ENCODE measurements at regions not wholly inside any gene's neighbourhood (a gene's known extent, or its start where the extent isn't known, plus 50 kb on each side); places are given as distances from the start of the nearest gene placed in this dataset.

DNA sequence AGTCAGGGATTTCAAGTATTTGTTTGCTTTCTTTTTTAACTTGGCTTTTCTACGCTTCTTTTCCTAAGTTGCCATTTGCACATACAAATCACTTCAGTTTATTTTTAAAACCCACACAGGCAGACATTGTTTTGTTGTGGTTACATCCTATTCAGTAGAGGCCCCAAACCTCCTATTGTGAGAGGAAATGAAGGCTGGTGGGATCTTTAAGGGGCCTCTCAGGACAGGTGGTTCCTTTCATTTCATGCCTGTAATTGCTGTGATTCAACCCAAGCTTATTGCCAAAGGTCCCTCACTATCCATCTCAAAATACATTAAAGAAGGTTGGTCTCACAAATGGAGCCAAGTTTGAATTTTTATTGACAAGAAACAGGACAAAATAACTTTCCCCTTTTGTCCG, 257.1 kb downstream of the ADAMTS20 start:
- DNase-seq (ENCODE audit: low spot score), result no peak

DNA sequence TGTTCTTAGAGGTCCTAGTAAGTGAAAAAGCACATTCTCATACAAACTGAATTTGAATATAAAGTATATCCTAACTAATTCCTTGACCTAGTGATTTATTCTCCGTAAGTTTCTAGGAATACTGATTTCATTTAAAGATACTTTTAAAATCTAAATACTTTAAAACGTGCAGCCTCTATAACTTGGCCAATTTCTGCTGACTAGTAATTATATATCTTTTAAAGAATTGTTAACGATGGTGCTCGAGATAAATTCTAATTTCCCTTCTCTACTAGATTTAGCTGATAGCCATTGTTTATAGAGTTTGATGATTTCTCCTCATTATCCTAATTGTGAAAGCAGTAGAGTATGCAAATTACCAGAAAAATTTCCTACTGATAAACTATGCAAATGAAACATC, 257.9 kb downstream of the ADAMTS20 start:
- no peak for DNase-seq (ENCODE audit: low spot score)

DNA sequence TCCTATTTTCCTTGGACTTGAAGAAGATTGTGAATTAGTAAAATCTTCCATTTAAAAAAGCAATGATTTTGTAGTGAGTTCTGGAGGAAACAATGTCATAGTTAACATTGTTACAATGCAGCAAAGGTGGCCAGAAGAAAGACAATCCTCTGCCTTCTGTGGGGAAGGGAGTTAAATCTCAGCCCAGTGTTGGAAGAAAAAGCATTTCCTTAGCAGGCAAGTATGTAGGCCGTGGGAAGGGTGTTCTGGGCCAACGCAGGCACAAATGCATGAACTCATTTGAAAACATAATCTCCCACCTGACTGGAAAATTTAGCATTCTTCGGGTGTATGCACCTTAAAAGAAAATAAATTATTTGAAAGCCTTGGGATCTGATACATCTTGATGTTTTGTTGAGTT, 258.6 kb downstream of the ADAMTS20 start:
- DNase-seq (ENCODE audit: low spot score), result no peak

DNA sequence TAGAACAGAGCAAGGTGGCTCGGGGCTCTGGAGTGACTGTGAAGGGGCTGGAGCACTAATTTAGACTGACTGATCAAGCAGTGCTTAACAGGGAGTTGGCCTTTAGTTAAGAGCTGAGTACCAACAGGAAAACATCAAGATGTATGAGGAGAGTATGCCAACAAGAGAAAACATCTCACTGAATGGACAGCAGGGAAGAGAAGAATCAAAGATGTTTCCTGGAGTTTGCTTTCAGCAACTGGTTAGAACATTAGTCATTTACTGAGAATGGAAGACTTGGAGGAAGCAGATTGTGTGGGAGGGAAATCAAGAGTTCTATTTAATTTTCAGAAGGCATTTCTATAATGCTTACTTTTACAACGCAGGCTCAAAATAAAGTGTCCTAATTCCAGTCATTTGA, 259.3 kb downstream of the ADAMTS20 start:
- DNase-seq (ENCODE audit: low spot score), result no peak

DNA sequence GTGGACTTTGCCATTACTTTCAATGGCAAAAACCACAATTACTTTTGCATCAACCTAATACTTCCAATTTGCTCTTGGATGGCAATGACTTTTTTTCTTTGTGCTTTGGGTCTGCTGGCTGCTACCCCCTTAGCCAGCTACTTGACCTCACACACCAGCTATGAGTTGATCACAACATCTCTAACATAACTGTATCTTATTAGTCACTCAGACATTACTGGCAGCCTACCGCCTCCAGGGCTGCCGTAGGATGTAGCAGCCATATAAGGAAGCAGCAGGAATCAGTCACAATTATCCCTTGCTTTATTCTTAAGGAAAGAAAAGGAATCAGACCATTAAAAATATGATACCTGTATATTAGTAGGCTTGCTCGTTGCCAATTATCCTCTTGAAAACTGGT, 260.5 kb downstream of the ADAMTS20 start:
- no peak for DNase-seq (ENCODE audit: low spot score)

DNA sequence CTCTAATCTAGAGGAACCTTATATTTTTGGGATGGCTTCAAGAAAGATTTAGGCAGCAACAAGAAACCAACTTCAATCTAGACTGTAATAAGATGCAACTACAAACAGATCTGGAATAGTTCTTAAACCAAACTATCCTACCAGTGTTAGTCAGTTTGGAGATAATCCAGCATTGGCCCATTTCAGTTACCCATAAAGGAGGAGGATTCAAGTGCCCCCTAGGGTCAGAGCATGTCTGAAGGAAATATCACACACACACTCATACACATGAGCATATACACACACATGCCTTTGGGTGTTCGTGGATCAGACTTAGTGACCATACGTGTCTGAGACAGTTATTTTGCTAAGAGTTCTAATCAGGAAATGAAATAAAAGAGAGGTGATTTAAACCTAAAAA, 261.2 kb downstream of the ADAMTS20 start:
- no peak for DNase-seq (ENCODE audit: low spot score)

DNA sequence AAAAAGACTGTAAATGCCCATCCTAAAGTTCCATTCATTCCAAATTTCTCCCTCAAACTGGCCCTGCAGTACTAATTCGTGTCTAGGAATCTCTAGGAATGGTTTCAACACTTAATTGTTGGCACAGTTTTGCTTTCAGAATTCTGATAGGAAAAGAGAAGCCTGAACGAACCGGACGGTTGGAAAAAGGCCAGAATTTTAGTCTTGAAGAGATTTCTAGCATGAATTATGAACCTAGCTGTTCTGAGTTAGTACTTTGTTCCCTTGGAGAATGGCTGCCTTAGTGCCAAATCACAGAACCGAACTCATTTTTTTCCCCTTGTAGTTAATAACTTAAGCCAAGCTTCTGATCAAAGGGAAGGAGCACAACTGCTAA, 262.6 kb downstream of the ADAMTS20 start:
- DNase-seq (ENCODE audit: low spot score), result no peak

DNA sequence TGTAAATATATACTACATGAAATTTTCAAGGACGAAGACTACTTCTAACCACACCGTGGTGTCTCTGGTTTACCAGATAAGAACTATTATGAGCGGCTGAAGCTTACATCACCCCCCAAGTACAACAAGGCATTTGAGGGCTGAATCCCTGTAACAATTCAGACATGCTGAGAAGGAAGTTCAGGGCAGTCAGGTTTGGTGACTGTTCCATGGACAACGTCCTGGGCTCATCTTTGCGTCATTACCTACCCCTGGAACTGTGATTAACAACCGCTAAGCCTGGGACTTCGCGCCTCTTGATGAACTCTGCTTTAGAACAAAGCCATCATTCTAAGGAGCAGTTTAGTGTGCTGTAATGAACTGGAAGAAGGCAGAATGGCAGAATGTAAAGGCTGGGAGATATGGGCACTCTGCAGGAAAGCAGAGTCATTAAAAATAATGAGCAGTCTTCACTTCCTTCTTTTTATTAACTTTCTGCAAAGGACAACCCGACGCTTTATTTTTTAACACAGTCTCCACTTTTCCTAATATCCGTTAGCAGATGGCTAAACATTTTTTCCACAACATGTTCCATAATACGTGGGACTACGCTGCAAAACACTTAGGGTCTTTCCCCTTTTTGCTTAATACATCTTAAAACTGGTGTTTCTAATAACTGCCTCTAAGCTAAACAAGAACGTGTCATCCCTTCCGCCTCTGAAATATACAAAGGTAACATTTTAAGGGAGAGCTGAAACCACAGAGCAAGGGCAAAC, 263.2 kb downstream of the ADAMTS20 start:
- DNase-seq (ENCODE audit: low spot score), result no peak

DNA sequence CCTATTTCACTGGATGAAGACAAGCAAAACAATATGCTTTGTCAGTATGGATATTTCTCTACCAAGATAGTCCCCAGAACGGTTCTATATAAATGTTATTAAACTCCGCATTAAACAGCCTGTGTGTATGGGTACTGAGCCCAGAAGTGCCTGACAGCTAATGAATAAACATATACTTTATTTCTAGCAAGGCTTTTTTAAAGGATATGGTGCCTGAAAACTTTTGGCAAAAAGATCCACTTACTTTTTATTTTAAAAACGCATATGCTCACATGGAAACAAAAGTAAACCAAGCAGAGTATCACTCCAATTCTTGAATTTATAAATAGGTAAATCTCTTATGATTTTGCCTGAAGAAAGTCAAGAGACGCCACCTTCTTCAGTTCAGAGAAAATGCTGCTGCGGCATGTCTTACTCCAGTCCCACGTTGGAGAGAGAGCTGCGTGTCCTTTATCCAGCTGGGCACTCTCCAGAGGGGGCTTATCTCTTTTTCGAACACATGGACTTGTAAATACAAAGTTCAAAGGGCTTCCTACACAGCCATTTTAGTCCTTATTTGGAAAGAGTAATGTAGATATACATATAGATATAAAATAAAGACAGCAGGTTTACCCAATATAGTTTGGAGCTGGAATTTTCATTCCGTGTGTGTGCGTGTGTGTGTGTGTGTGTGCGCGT, 264.2 kb downstream of the ADAMTS20 start:
- no peak for DNase-seq (ENCODE audit: low spot score)

DNA sequence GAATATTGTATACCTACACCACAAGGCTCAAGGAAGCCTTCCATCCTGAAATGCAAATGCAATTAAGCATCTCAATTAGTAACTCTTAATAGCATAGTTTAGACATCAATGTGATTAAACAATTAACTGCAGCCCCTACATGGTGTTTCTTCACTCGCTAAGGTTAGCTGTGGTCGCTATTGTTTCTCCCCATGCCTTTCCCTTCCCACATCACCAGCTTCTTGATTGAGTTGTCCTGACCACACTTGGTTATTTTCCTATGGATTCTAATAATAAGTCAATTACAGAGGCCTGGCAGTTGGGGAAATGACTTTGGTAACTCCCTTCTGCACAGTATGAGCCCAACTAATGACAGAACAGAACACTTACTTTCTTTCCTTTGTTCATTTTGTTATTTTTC, 265.0 kb downstream of the ADAMTS20 start:
- no peak for DNase-seq (ENCODE audit: low spot score)

DNA sequence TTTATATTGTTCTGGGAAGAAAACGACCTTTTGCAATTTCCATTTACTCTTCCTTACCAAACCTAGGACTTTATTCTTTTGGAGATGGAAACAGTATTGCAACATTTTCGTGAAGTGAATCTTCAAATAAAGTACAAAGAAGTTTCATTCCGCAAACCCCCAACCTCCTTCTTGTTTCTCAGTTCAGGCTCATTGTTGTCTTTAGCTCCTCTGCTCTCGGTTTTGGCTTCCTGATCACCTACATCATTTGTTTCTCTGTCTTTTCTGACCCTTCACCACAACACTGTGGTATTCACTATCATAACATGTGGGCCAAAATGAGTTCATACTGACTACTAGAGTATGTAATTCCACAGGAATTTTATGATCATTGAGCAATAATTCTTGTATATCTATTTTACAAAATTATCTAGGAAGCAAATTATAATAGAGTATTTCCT, 266.8 kb downstream of the ADAMTS20 start:
- no peak for DNase-seq (ENCODE audit: low spot score)

DNA sequence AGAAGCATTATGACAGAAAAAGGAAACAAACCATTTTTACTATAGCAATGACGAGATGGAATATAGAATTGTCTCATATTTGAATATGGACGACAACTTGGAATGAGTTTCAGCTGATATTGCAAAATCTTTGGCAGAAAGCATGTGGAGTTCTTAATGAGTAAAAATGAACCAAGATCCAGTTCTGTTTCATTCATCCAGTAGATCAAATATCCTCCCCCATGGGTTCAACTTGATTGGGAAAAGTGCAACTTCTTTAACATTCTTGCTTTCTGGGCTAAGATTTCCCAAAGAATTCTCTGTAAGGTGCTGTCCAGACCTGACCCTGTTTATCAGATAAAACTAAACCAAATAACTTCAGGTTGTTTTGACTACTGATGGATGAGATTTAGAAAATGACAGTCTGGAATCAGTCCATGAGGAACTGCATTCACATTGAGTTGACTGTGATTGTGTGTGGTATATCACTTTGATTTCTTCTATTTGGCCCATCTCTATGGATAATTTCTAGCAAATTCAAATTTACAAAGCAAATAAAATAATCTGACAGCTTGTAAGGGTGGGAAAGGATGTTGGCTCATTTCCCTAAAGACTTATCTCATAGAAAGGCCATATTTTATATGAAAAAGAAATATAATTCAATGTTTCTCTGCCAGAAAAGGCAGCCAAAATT, 267.4 kb downstream of the ADAMTS20 start:
- DNase-seq (ENCODE audit: low spot score), result no peak

DNA sequence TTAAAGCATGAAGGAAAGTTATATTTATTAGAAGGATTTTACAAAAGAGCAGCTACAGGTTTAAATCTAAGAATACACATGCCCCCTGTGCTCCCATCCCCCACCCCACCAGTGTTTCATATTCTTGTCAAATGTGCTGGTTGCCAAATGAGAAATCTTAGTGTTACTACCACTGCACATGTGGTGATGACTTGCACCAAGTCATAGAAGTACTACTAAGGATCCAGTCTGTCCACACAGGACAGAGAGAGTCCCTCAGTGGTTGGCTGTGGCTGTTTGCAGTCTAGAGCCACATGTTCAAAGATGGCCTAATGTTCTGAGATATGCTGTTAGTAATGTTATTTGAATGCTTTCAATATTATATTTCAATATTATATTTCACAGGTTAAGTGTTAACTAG, 268.8 kb downstream of the ADAMTS20 start:
- no peak for DNase-seq (ENCODE audit: low spot score)

DNA sequence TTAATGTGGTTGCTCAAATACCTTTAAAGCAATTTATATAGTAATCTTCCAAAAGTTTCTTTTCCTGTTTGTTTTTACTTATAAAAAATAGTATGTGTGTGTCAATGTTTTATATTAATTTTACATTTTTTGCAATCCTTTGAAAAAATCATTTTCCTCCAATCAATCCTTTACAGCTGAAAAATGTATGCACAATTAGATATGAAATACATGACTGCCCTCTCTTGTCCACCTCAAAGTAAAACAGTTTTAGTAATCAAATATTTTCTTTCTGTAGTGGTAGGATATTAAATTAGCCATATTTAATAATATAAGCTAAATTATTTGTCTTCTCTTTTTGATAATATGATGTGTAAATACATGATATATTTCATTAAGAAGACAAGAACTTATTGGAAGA, 269.9 kb downstream of the ADAMTS20 start:
- no peak for DNase-seq (ENCODE audit: low spot score)

DNA sequence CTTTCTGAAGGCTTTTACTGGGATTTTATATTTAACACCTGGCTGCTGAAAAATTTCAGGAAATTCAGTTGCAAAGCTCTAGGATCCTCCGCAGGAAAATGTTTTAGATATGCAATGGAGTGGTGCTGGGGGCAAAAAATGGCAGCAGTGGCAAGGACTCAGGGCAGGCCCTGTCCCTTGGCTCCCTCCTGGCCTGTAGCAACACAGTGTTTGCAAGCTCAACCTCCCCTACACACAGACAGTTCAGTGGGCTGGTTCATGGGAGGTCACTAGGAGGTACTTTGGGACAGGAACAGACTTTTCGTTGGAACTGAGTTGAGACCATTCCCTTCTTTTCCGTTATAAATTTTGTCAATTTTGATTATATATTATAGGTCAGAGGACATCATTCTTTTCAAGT, 270.4 kb downstream of the ADAMTS20 start:
- DNase-seq (ENCODE audit: low spot score), result no peak

DNA sequence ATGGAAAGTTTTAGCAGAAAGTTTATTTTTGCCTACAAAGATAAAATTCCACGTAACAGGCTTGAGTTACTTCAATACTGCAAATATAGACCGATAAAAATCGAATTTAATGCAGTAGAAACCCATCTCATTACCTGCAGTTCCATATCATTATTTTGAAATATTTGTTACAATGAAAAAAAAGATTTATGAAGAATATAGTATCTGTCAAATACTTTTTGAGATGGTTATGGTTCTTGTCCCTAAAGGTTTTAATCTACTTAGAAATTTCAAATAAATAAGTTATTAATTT, 273.5 kb downstream of the ADAMTS20 start:
- no peak for DNase-seq (ENCODE audit: low spot score)

DNA sequence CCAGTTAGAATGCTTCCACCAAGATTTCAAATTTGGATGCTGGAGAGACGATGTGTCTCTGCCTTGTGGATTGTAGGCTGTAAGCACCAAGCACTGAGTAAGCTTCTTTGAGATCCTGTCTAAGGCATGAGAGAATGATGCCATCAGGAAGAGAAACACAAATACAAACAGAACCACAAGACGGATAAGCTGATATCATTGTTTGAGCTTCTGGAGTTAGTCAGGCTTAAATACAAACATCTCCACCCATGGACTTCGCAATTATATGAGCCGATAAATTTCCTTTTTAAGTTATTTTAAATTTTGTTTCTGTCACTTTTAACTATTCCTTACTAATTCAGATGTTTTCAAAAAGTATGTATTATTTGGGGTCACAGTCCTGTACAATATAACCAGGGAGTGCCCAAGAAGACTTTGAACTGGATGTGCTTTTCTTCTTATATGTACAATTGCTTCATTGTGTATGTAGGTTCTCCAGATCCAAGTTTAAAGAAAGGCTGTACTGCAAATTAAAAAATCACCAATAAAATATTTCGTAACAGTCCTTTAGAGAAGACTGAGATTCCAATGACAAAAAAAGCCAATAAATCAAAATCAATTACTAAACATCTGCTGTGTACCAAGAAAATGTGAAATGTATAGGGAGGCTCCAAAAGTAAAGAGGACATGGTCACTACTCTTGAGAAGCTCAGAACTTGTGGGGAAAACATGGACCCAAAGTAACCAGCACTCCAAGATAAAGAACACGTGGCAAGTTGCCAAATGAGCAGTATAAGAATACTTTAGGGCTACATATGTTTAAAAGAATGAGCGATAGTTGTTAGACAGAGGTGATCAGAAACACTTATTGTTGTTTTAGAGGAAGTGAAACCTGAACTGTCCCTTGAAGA, 274.1 kb downstream of the ADAMTS20 start:
- DNase-seq (ENCODE audit: low spot score), result no peak

DNA sequence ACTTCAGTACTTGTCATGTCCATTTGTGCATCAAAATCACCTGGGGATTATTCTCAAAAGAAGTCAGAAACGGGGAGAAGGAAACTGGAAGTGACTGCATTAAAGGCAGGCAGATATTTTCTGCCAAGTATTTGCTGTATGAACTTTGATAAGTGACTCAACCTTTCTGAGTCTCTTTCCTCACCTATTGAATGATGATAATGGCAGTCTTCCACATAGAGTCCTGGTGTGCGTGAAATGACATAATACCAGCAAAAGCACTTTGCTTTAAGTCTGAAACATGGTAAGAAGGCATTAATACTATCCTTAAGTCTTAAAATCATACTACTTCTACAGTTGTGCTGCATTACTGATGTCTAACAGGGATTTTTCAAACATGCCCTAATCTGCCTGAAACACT, 278.5 kb downstream of the ADAMTS20 start:
- DNase-seq (ENCODE audit: low spot score), result no peak

DNA sequence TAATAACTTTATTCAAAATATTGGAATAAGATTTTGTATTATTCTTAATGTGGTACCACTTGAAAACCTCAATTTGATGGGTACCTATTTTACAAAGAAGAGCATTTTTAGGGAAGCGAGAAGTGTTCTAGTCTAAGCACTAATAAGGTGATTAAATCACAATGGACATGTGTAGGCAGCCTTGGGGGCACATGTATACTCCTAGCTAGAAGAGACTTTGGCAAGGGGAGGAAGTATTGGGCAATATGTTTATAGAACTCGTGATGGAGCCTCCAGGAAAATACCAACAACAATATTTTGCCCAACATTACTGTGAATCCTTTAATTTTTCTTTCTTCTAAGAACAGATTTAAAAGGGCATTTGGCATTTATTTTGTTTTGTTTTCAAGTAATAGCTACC, 280.3 kb downstream of the ADAMTS20 start:
- no peak for DNase-seq (ENCODE audit: low spot score)

DNA sequence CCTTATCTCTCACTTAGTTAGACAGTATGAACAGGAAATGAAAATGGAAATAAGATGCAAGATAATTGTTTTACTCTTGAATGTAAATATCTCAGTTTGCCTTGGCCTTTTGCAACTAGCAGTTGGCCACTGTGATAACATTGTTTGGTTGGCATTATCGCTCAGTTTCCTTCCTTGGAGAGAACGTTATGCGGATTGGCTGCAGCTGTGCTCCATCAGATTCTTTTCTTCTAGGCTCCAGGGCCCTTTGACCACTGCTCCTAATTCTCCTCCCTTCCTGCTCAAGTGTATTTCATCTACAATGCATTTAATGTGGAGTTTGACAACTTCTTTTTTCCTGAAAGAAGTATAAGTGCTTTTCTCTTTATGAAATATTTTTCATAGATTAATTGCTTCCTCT, 284.2 kb downstream of the ADAMTS20 start:
- no peak for DNase-seq (ENCODE audit: low spot score)

DNA sequence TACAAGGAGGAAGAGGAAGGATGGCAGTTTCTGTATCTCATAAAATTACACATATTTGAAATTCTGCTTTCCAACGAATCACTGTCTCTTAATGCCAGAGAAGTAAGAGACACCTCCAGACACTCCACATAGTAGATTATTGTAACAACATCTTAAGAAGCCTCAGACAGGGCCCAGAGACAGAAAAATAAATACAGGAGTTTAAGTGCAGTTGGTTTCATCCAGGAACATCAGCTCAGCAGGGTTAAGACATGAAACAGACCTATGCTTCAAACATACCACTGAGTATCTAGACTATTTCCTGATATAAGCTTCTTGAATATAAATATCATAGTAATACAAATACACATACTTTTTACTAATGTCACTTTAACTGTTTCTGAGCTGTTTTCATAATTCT, 290.3 kb downstream of the ADAMTS20 start:
- DNase-seq (ENCODE audit: low spot score), result no peak

DNA sequence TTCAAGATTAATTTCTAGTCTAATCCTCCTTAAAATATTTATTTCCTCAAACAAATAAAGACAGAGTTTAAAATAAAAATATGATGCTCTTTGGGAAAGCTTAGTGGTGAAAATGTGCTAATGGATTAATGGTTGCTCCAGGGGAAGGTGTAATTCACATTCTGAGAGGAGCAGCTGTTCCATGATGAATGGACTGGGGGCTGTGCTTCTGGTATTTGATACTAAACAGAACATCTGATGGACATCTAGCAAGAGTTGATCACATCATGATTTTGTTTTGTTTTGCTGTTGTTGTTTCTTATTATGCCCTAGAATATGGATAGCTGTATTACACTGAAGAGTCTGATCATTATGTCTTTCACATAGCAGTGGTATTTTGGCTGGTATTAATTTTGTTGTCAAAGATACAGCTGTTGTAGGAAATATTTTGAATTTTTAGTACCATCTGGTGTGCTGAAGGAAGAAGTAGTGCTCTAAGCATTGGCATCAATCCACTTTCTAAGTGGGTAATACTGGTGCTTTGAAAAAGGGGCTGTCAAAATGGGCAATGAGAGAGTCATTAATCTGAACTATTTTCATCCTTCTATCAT, 296.4 kb downstream of the ADAMTS20 start:
- no peak for DNase-seq (ENCODE audit: low spot score)
